Sigmoid colon (tissue), 3 donors: ENCODE measurements at regions not wholly inside any gene's neighbourhood (a gene's known extent, or its start where the extent isn't known, plus 50 kb on each side); places are given as distances from the start of the nearest gene placed in this dataset.

Source experiments
- CTCF ChIP-seq, 4 experiments: fragments of 450-650 bp in 3 of 4; fragments of 200-600 bp in 1 of 4; IDR thresholded peaks; one replicate each; pipeline ENCODE4 v1.5.1; 2016 to 2019; ENCODE audit warnings: antibody characterized with exemption in 4 of 4, mild to moderate bottlenecking in 3 of 4, moderate library complexity in 2 of 4
- POLR2A ChIP-seq, 2 donors: fragments of 450-650 bp; IDR thresholded peaks; one replicate each; pipeline ENCODE4 v1.6.1; 2016; ENCODE audit warnings: antibody characterized with exemption in 2 of 2, mild to moderate bottlenecking in 2 of 2, moderate library complexity in 2 of 2

GRCh38 chr21:28252928-28253327 lies 739.7 kb downstream of the LTN1 start:
- TF ChIP-seq CTCF (IDR thresholded peaks at IDR 0.05): no peak
- no peak for TF ChIP-seq POLR2A (IDR thresholded peaks at IDR 0.05)
